EH (cell line): ENCODE measurements at regions not wholly inside any gene's neighbourhood (a gene's known extent, or its start where the extent isn't known, plus 50 kb on each side); places are given as distances from the start of the nearest gene placed in this dataset.
A peak's percentile ranks its signal among the peaks of the same experiment; 100 is the strongest.

ENCODE experiments used
- DNase-seq: peaks from one replicate; pipeline ENCODE4 v3.0.0-alpha.2; 2015; ENCODE audit warnings: low read depth

DNA sequence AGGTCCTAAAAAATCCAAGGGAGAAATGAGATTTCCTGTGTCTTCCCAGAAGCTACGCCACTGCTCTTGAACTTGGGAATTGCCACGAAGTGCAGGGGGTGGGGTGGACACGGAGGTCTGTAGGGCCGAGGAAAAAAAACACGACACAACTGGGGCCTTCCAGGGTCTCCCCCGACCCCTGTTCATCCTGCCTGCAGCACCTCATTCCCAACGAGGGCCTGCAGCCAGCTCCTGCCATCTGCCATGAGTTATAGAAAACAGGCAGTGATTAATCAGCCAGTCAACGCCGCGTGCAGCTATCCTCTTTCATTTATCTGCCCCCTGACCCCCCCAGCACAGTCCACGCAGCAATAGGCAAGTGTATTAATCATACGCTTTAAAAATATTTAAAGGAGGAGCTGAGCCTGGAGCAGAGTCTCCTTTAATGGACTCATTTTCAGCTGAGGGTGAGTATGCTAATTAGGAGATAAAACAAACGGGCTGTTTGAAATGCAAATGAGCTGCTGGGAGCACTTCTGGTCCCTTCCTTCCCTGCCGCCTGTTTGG, 209.9 kb downstream of the TFCP2L1 start:
- peak; percentile 97 for DNase-seq

DNA sequence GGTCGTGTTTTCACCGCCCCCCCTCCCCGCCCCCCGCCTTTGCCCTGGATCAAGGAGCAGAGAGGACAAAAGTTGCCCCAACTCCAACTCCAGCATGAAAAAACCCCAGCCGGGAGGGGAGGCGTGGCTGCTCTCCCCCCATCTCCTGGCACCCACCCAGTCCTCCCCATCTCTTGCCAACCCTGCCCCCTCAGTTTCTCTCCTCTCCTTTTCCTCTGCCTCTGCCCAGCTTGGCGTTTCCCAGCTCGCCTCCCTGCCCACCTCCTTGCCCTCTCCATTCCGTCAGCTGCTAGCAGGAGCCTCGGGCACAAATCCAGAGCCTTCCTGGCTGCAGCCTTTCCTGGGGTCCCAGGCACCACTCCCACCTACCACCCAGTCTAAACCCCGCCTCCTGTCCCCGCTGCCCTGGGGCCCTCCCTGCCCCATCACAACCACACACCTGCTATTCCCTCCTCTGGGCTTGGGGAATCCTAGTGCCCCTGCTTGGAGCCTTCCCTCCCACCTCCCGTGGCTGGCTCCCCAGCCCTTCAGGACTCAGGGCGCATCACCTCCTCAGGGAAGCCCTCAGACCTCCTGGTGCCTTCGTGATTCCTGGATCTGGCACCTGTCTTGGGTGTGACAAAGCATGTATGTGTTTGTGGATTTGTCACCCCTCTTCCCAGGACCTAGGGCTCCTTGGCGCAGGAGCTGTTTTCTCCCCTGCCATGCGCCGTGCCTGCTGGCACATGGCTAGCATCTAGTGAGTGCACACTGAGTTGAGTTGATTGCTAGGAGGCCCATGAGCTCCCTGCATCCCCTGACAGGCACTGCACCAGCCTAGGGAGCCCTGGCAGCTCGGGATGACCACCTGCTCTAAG, 209.1 kb downstream of the TFCP2L1 start:
- peak; percentile 28 for DNase-seq

DNA sequence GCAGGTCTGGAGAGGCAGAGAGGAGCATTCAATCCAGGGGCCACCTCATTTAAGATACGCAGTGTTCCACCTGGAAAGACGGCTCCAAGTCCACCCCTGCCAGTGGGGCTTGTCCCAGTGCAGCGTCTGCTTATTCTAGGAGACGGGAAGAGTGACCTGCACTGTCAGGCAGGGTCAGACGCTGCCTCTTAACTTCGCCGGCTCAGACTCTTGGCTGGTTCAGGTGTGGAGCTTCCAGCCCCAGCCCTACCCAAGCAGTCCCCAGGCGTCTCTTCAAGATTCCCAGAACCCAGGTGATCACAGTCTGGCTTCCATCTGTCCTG, 208.5 kb downstream of the TFCP2L1 start:
- no peak for DNase-seq

DNA sequence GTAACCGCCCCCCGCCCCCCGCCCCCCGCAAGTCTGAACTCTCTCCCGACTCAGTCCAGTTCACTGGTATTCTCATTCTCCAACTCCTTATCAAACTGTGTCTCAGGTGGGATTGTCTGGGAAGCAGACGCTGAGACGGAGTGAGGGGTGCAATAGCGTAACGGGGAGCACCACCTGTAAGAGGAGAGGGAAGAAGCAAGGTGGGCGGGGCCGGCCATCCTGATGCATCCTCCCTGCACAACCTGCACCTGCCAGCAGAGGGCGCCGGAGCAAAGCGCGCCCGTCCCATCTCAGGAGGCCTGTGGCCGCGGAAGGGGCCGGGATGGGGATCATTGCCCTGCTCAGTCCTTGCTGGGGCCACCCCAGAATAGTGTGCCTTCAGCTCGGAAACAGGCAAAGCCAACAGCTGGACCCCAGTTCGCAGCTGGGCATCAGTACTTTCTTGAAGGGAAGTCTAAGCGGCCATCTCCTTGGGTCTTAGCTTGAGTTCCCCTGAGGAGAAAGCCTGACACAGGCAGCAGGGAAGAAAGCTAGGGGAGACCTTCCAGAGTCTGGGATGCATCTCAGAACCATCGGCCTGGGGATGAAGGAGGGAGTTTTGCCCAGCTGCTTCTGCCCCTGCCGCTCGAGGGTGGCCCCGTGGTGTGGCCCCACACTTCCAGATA, 208.0 kb downstream of the TFCP2L1 start:
- DNase-seq: peak; percentile 62

DNA sequence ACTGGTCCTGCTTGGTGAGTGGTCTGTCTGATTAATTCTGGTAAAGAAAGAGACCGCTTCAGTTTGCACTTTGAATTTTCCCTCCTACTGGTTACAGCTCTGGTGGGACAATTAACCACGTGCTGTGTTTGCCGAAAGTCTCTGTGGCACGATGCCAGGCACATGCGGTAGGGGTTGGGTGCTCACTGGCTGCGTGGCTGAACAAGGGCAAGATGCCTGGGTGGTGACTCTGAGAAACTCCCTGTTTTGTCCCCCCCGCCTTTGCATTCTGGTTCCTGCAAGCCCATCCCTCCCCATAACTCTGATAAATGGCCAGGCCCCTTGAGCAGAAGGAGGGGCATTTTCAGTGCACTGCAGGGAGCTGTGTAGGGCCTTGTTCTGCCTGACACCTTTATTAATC, 206.1 kb downstream of the TFCP2L1 start:
- DNase-seq: no peak

DNA sequence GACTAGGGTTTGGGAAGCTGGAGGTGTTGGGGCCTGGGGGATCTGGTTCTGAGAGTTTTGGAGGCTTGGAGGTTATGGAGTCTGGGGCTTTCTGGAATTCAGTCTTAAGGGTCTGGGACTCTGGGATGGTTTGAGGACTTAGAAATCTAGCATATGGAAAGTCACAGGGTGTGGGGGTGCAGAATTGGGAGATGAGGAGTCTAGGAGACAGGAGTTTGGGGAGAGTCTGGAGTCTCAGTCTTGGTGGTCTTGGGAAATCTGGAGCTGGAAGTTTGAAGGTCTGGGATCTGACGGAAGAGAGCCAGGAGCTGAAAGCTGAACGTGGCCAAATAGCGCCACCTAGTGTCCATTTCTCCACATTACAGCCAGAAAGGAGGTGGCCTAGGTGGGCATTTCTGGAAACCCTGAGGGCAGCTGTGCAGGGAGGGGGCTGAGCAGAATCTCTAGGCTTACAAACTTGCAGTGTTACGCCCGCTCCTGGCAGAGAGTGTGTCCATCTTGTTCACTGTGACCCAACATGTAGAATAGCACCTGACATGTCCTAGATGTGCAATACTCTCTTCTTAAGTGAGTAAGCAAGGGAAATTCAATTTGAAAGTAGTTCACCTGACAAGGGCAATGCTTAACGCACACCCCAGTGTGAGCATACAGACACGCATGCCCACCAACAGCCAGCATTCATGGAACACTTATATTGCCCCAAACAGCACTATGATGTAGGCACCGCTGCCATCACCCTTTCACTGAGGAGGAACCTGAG, 204.8 kb downstream of the TFCP2L1 start:
- peak; percentile 65 for DNase-seq

DNA sequence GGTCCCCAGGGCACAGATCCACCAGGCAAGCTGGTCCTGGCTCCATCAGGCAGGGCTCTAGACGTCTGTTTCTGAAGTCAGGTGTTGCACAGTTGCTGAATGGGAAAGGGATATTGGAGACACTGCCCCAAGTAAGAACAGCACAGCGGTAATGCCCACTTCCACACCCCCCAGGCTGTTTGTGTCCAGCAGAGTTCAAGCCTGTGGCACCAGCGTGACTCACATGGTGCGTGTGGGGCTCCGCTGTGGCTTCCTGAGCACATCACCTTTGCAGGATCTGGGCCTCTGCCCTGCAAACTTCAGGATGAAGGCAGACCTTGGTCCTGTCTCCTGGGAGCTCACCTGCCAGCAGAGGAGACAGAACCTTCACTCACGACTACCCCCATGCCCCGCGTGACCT, 203.3 kb downstream of the TFCP2L1 start:
- DNase-seq: no peak

DNA sequence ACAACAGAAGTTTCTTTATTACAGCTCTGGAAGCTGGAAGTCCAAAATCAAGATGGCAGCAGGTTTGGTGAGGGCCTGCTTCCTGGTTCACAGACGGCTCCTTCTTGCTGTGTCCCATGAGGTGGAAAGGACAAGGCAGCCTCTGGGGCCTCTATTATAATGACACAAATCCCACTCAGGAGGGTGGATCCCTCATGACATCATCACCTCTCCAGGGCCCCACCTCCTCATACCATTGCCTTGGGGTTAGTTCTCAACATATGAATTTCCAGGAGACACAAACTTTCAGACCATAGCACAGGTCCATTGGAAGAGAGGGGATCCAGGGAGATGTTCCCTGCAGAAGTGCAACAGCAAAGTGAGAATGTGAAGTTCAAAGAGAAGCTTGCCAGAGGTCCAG, 202.8 kb downstream of the TFCP2L1 start:
- no peak for DNase-seq

DNA sequence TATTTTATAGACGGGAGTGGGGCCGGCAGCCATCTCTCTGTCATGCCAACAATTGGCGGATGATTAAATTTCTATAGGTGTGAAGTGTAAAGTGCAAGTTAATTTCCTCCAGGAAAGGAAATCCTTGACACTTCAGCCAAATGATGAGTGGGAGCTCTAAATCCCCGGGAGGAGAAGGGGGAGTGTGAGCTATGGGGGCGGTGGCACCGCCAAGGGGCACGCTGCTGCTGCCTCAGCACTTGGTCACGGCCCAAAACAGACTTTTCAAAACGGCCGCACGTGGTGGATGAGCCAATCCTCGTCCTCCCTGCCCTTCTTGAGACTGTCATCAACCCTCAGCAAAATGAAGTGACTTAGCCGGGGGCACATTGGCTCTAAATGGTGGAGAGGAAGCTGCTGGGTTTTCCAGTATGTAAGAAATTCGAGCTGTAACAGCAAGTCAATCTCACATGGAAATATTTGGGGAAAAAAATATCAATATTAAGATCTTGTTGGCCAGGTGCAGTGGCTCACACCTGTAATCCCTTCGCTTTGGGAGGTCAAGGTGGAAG, 200.8 kb downstream of the TFCP2L1 start:
- DNase-seq: no peak

DNA sequence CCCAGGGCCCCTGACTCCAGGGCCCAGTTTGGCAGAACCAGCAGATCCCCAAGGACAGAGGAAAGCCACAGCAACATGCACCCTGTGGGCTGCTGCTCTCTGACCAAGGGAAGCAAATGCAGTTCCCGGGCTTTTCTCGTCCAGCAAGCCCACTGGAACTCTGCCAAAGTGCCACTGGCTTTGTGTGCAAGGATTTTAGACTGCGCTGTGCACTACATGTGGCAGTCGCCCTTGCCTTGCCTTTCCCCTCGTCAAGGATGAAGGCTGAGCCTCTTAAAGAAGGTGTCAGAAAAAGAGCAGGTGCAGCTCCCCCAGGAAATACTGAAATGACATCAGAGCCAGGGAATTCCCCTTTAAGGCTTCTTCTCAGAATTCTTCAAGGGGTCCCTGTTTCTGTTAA, 199.2 kb downstream of the TFCP2L1 start:
- DNase-seq: no peak

DNA sequence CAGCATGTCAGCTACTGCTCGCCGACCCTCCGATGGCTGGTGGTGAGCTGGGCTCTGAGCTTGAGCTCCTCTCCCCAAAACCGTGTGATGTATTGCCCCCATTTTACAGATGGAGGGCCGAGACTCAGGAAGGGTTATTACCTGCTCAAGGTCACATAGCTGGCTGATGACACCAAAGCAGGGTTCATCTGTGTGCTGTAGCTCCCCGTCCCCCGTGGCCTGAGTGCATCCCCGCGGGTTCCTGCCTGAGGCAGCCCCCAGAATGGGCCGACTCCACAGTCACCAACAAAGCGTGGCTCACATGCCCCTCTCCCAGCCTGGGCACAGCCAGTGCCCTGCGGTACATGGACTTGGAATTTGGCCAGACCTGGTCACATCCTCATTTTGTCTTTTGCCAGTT, 198.6 kb downstream of the TFCP2L1 start:
- DNase-seq: no peak

DNA sequence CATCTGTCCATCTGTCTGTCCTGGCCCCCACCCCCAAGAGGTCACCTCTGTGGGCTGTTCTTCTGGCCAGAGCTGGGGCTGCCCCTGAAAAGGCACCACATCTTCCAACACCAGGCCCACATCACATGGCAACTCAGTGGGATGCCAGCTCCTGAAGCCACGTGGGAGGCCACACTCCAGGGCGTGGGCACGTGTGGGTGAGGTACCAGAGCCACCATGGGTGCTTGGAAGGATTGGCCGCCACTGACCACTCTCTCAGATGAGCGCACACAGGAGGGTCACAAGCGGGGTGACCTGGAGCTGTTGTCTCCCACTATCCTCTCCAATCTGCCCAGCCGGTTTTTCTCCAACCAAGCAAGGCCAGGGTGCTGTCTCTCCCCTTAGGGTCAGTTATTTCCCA, 197.9 kb downstream of the TFCP2L1 start:
- no peak for DNase-seq

DNA sequence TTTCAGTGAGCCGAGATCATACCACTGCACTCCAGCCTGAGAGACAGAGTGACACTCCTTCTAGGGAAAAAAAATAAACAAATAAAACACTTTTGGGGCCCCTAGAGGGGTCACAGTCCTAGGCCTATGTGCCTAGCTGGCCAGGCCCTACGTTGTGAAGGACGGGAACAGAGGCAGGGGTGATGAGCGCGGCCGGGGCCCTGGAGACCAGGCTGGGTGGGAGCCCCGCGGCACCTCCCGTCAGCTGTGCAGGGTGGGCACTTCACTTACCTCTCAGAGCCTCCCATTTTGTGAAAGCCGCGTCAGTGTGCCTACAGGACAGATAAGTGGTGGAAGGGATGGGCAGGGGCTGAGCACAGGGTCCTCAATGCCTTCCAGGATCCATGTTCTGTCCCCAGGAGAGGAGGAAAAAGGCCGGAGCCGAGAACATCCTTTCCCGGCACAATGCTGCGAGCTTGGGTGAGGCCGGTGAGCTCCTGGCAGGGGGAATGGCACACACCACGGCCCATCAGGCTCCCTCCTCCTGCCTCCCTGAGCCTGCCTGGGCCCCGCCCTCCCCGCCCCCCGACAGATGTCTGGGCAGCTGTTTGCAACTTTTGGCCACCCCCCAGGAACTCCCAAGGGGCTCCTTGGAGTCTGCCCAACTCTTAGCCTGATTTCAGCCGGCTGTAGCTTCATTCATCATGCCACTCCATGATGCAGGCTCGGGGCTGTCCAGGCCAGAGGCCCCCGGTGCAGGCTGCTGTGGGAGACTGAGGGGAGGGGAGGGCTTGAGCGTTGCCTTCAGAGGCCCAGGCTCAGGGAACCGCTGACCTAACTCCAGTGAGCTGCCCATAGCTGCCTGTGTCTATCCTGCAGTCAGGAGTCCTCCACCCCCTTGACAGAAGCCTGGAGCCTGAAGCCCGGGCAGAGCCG, 196.5 kb downstream of the TFCP2L1 start:
- DNase-seq: no peak

DNA sequence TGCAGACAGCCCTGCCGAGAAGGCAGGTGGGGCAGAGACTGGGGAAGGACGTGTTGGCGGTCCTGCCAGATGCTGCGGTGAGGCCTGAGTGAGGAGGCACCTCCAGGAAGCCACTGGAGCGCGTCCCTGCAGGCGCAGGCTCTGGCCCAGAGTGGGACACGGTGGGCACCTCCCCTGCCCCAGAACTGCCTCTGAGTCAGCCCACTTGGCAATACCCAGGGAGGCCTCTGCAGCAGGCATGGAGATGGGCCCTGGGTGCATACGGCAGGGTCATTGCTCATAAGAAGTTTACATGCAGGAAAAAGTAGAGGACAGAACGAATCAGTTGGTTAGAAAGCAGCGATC, 195.9 kb downstream of the TFCP2L1 start:
- DNase-seq: no peak

DNA sequence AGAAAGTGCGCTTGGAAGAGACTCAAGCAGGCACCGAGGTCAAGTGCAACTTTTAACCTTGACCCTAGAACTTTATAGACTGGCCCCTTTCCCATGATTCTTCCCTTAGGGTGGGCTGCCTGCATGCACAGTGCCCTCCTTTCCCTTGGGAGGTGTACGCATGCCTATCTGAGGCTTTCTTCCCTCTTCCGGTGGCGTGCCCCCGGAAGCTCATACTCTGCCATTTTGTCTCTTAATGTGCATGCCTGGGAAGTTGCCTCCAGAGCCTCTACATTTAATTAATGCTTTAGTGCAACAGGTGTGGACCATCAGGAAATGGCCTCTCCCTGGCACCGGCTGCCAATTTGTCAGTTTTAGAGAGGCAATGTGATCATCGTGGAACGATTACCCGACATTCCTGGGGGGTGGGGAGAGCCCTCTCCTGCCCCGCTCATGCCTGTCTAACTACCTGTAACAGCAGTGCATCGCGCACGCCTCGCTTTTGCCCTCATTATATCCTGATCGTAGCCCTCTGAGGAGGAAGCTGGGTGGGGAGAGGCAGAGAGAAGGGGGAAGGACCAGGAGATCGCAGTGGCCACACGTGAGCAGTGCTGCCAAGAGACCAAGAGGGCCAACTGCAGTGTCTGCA, 194.8 kb downstream of the TFCP2L1 start:
- no peak for DNase-seq

DNA sequence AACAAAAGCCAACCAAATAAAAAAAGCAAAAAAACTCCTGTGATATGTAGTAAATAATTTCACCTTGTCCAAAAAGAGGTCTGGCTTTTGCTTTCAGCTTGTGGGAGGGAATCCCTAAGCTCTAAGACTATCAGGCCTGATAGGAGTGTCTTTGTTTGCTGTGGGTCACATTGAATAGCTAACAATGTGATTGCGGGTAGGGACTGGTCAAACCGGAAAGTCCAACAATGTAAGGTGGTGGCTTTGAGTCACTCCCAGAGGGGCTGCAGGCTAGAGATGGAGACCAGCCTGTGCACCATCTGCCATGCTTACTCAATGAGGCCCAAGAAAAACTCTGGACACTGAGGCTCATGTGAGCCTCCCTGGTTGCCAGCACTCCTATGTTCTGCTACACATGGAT, 192.9 kb downstream of the TFCP2L1 start:
- no peak for DNase-seq

DNA sequence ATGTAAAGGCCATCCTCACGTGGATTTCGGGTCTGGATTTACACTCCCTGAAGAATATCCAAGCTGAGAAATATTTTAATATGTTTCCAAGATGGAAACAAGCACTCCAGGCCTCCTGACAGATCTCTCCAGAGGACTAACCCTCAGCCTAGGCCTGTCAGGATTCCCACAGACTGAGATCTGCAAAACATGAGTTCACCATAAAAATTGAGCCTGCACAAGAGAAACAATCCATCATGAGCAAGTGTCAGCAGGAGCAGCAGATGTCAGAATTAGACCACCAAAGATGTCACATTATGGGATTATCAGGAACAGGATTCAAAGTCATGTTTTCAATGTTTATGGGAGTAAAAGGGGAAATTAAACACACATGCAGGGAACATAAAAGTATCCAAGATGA, 191.3 kb downstream of the TFCP2L1 start:
- DNase-seq: peak; percentile 15

DNA sequence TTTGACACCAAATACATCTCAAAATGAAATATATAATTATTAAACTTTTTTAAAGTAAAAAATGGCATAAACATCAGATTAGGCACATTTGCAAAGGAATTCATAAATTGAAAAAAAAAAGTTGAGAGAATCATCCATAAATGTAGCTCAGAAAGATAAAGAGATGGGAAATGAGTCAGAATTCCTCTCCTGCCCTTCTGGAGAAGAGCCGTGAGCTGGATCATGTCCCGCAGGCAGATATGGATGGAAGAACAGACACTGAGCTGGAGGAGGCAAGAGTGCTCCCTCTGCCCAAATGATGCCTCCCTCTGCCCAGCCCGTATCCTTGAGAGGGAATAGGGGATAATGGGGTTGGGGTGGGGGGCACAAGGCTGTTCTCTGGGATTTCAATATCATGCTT, 190.9 kb downstream of the TFCP2L1 start:
- peak; percentile 66 for DNase-seq

DNA sequence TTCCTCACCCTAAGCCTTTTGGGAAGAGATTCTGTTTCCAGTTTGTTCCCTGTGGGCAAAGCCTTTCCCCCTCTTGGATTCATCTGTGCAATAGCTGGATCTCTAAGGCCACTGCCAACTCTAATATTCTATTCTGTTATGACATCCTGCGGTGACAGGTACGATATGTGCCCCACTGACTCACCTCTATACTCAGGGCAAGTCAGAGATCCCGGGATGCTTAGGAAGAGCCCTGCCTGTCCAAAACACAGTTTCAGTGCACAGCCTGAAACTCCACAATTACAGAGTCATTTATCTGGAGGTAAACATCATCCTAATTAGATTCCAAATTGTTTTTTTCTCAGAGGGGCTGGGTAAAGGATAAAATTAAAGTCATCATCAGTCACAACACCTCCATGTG, 190.2 kb downstream of the TFCP2L1 start:
- DNase-seq: no peak

DNA sequence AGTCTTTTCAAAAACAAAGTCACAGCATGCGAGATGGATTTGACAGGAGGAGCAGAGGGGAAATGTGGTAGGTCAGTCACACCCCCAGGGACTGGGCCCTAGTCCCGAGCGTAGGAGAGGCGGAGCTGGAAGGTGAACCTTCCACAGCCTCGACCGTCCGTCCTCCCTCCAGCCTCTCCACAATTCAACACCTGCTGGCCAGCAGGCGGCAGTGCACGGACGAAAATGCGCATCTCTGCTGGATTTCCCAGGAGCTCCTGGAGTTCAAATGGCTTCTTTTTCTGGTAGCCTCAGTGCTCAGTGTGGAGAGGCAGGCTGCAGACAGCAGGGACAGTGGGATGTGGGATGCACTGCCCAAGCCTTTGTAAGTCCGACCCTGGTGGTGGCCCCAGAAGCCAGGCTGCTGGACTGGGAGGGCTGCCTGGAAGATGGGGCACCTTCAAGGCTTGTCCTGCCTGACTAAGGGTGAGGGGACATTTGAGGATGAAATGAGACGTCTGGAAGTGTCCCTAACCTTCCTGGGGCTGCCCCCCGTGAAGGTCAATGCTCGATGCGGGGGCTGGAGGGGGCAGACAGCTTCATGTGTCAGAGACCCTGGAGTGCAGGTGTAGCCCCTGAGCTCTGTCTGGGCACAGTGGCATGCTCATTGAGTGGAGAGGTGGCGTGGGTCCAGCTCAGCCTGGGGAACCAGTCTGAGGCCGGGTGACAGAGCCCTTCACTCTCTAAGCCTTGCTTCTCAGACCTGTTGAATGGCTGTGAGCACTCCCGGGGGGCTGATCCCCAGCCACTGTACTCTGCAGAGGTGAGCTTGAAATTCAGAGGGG, 189.5 kb downstream of the TFCP2L1 start:
- DNase-seq: peak; percentile 64
